ENCODE measurements at regions not wholly inside any gene's neighbourhood (a gene's known extent, or its start where the extent isn't known, plus 50 kb on each side); places are given as distances from the start of the nearest gene placed in this dataset.

DNA sequence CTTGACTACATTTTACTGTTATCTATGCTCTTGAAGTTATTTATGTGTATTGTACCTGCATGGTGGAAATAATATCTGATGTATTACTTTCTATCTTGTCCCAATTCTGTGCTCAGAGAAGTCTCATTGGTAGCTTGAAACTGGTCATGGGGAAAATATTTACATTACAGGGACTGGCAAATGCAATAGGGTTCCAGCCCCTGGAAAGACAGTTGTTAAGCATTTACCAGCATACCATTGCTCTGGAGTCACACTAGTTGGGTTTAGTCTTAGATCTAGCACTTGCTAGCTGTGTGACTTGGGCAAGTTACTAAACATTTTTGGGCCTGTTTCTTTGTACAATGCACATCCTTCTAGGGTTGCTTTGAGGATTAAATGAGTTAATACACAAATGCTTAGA, 86.3 kb upstream of the NRXN3 start:
- H3K4me3 ChIP-seq (ENCODE audit: low read depth, low read length): no peak overlapping the region
- no peak for DNase-seq (ENCODE audit: low read depth)
- TF ChIP-seq, protein P1, sequence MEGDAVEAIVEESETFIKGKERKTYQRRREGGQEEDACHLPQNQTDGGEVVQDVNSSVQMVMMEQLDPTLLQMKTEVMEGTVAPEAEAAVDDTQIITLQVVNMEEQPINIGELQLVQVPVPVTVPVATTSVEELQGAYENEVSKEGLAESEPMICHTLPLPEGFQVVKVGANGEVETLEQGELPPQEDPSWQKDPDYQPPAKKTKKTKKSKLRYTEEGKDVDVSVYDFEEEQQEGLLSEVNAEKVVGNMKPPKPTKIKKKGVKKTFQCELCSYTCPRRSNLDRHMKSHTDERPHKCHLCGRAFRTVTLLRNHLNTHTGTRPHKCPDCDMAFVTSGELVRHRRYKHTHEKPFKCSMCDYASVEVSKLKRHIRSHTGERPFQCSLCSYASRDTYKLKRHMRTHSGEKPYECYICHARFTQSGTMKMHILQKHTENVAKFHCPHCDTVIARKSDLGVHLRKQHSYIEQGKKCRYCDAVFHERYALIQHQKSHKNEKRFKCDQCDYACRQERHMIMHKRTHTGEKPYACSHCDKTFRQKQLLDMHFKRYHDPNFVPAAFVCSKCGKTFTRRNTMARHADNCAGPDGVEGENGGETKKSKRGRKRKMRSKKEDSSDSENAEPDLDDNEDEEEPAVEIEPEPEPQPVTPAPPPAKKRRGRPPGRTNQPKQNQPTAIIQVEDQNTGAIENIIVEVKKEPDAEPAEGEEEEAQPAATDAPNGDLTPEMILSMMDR (IDR thresholded peaks at IDR 0.05; ENCODE audit: insufficient read depth, low read length): no peak

DNA sequence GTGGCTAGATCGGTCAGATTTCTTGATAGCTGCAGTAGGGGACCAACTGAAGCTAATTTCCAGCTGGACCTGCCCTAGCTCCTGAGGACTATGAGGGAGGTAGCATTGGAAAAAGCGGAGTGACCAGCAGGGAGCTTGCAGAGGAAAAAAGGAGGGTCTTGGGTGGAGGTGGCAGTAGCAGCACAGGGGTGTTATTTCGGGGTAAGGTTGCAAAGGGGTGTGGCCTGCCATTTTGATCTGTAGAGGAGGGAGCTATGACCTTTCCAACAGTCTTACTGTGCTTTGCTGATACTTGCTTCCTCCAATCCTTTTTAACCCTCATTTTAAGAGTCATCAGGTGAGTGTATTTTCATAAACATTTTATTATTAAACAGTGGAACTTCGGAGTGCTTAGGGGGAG, 83.8 kb upstream of the NRXN3 start:
- no peak for DNase-seq (ENCODE audit: low read depth)
- TF ChIP-seq, protein P1 (IDR thresholded peaks at IDR 0.05; ENCODE audit: insufficient read depth, low read length): no peak
- no peak overlapping the region for H3K4me3 ChIP-seq (ENCODE audit: low read depth, low read length)

DNA sequence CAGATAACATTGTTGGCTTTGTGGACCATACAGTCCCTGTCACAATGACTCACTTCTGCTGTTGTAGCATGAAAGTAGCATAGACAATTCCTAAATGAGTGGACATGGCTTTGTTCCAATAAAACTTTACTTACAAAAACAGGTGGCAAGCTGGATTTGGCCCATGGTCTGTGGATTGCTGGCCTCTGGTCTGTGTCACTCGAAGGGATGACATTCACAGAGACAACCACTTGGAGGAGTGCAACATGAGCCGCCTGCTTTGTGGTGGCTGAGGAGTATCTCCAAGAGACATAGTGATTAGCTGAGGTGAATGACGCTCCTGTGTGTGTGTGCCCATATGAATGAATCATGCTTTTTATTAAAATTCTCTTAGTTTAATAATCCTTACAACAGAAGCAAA, 81.3 kb upstream of the NRXN3 start:
- TF ChIP-seq, protein P1 (IDR thresholded peaks at IDR 0.05; ENCODE audit: insufficient read depth, low read length): no peak
- no peak overlapping the region for H3K4me3 ChIP-seq (ENCODE audit: low read depth, low read length)
- no peak for DNase-seq (ENCODE audit: low read depth)

DNA sequence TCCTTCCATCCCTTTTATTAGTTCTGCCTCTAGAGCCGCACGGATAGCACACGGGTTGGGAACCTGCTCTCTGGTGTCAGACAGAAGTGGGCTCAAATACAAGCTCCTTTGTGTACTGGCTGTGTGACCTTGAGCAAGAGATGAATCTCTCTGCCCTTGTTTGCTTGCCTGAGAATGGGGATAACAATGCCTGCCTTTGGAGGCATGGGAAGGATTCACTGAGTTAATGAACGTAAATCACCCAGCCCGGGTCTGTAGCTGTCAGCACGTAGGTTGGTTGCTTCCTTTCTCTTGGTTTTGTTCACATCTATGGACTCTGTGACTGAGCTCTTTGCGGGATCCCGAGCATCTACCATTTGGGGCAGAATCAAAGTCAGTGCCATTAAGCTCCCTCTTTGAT, 79.3 kb upstream of the NRXN3 start:
- TF ChIP-seq, protein P1 (IDR thresholded peaks at IDR 0.05; ENCODE audit: insufficient read depth, low read length): no peak
- H3K4me3 ChIP-seq (ENCODE audit: low read depth, low read length): no peak overlapping the region
- no peak for DNase-seq (ENCODE audit: low read depth)

DNA sequence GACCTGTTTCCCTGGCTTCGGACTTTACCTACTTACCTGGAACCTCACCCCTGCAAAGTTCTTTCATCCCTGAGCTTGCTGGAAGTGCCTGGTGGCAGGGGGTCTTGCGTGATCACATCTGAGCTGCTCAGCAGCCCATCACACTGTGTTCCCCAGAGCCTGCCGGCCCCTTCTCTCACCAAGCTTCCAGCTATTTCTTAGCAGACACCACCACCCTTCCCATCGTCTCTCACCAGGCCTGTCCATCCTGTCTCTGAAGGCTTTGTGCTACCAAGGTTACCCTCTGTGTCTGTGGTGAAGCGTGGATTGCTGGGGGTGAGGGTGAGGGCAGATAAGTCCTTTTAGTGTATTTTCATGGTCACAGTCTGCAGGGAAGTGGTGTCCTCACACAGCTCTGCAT, 78.8 kb upstream of the NRXN3 start:
- TF ChIP-seq, protein P1 (IDR thresholded peaks at IDR 0.05; ENCODE audit: insufficient read depth, low read length): no peak
- no peak for DNase-seq (ENCODE audit: low read depth)

DNA sequence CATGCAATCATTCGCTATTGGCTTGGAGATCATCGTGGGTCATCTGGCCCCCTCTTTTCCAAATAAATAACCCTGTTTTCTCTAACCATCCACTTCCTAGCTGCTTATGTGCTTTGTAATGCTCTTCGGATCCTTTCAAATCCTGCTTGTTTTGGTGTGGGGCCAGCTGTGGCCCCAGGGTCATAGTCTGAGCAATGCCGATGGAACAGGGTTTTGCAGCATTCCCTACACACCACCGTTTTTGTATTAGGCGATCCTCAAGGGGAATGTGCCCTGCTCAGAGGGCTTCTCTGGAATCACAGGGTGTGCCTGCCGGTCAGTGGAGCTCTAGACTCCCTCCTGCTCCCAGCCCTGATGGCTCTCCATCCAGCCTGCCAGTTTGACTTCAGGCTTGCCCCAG, 78.1 kb upstream of the NRXN3 start:
- TF ChIP-seq, protein P1 (IDR thresholded peaks at IDR 0.05; ENCODE audit: insufficient read depth, low read length): no peak
- no peak overlapping the region for H3K4me3 ChIP-seq (ENCODE audit: low read depth, low read length)
- no peak for DNase-seq (ENCODE audit: low read depth)

More for the DNA sequence above, 78.8 kb upstream of the NRXN3 start:
- H3K4me3 ChIP-seq (ENCODE audit: low read depth, low read length): no peak overlapping the region

DNA sequence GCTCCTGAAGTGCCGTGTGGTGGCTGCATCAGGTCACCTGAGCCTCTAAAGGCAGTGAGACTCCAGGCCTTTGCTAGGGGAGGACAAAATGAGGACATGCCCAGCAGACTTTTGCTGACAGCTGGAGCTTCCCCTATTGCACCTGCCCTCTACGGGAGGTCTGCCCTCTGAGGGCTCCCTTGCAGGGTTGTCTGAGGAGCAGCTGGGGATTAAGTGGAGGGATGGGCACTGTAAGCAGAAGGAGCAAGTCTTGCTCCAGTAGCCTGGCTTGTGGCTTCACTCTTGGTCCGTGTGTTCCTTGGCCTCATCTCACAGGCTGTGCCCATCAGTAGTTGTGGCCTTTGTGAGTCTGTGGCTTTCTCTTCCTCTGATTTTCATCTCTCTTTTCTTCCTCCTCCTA, 66.9 kb upstream of the NRXN3 start:
- DNase-seq (ENCODE audit: low read depth): no peak
- TF ChIP-seq, protein P1 (IDR thresholded peaks at IDR 0.05; ENCODE audit: insufficient read depth, low read length): no peak
- H3K4me3 ChIP-seq (ENCODE audit: low read depth, low read length): no peak overlapping the region
